ENCODE measurements at regions not wholly inside any gene's neighbourhood (a gene's known extent, or its start where the extent isn't known, plus 50 kb on each side); places are given as distances from the start of the nearest gene placed in this dataset.
"Not testable (repeated sequence)": the region's sequence is repeated elsewhere in the genome, so short reads cannot be mapped to it uniquely, and the experiment has no call there.

- TF ChIP-seq CTCF (IDR thresholded peaks at IDR 0.05; ENCODE audit: insufficient read depth, low read length, missing control alignments) = no peak
- no peak for DNase-seq (ENCODE audit: low read depth, low spot score)
- CTCF ChIA-PET = no interaction called here
- POLR2A ChIA-PET = no interaction called here
- H3K4me3 ChIP-seq (ENCODE audit: low read depth, low read length) = no peak overlapping the region
Observed at GRCh38 chr13:40368127-40368891, 298.1 kb downstream of the FOXO1 start.

GRCh38 chr13:40370661-40371060, 295.8 kb downstream of the FOXO1 start:
- ChIA-PET POLR2A (no interaction called here), CTCF (no interaction called here)
- no peak overlapping the region for H3K4me3 ChIP-seq (ENCODE audit: low read depth, low read length)
- DNase-seq (ENCODE audit: low read depth, low spot score) = no peak
- TF ChIP-seq CTCF (IDR thresholded peaks at IDR 0.05; ENCODE audit: insufficient read depth, low read length, missing control alignments) = no peak

- DNase-seq (ENCODE audit: low read depth, low spot score) = no peak
- ChIA-PET CTCF (no interaction called here), POLR2A (no interaction called here)
- TF ChIP-seq CTCF (IDR thresholded peaks at IDR 0.05; ENCODE audit: insufficient read depth, low read length, missing control alignments) = no peak
- H3K4me3 ChIP-seq (ENCODE audit: low read depth, low read length) = no peak overlapping the region
Observed at GRCh38 chr13:40371531-40372125, 294.8 kb downstream of the FOXO1 start.

GRCh38 chr13:40373608-40374007, 292.8 kb downstream of the FOXO1 start:
- POLR2A ChIA-PET; DNase-seq (ENCODE audit: low read depth, low spot score); CTCF ChIA-PET; H3K4me3 ChIP-seq (ENCODE audit: low read depth, low read length): not testable (repeated sequence)

- no peak for TF ChIP-seq CTCF (IDR thresholded peaks at IDR 0.05; ENCODE audit: insufficient read depth, low read length, missing control alignments)
- no peak for DNase-seq (ENCODE audit: low read depth, low spot score)
- ChIA-PET CTCF (no interaction called here), POLR2A (no interaction called here)
- no peak overlapping the region for H3K4me3 ChIP-seq (ENCODE audit: low read depth, low read length)
Observed at GRCh38 chr13:40375489-40376171, 290.8 kb downstream of the FOXO1 start.

- POLR2A ChIA-PET = no interaction called here
- no peak overlapping the region for H3K4me3 ChIP-seq (ENCODE audit: low read depth, low read length)
- CTCF ChIA-PET = no interaction called here
- TF ChIP-seq CTCF (IDR thresholded peaks at IDR 0.05; ENCODE audit: insufficient read depth, low read length, missing control alignments) = no peak
- DNase-seq (ENCODE audit: low read depth, low spot score) = no peak
Observed at GRCh38 chr13:40376296-40376849, 290.1 kb downstream of the FOXO1 start.
